ENCODE measurements at regions not wholly inside any gene's neighbourhood (a gene's known extent, or its start where the extent isn't known, plus 50 kb on each side); places are given as distances from the start of the nearest gene placed in this dataset.
"Not testable (repeated sequence)": the region's sequence is repeated elsewhere in the genome, so short reads cannot be mapped to it uniquely, and the experiment has no call there.

DNA sequence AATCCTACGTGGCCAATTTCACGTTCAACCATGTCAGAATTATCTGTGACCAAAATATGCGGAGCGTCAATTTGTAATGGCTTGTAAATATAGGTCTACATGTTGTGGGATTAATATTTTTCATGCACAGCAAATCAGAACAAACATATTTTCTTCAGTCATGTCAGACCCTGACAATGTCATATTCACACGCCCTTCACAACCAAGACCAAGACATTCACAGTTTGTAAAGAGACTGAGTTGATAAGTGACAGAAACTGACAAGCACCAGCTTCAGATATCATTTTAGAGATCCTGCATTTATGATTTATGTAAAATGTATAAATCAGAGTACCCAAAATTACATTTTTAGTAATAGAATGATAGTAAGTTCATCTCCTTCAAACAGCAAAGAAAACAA, 57.3 kb upstream of the NOVA1 start:
- H3K9me3 ChIP-seq (ENCODE audit: control insufficient read depth, insufficient read depth, low read depth, low read length): no peaks in the 10 kb centered on the region
- TF ChIP-seq POLR2AphosphoS5 (IDR thresholded peaks at IDR 0.05; ENCODE audit: low read depth, low read length) (no peak), TCF7L2 (IDR thresholded peaks at IDR 0.05; ENCODE audit: low read depth, low read length) (no peak), SIN3A (IDR thresholded peaks at IDR 0.05; ENCODE audit: borderline replicate concordance, insufficient read depth, low read depth, low read length) (no peak)
- TF ChIP-seq, protein P1, sequence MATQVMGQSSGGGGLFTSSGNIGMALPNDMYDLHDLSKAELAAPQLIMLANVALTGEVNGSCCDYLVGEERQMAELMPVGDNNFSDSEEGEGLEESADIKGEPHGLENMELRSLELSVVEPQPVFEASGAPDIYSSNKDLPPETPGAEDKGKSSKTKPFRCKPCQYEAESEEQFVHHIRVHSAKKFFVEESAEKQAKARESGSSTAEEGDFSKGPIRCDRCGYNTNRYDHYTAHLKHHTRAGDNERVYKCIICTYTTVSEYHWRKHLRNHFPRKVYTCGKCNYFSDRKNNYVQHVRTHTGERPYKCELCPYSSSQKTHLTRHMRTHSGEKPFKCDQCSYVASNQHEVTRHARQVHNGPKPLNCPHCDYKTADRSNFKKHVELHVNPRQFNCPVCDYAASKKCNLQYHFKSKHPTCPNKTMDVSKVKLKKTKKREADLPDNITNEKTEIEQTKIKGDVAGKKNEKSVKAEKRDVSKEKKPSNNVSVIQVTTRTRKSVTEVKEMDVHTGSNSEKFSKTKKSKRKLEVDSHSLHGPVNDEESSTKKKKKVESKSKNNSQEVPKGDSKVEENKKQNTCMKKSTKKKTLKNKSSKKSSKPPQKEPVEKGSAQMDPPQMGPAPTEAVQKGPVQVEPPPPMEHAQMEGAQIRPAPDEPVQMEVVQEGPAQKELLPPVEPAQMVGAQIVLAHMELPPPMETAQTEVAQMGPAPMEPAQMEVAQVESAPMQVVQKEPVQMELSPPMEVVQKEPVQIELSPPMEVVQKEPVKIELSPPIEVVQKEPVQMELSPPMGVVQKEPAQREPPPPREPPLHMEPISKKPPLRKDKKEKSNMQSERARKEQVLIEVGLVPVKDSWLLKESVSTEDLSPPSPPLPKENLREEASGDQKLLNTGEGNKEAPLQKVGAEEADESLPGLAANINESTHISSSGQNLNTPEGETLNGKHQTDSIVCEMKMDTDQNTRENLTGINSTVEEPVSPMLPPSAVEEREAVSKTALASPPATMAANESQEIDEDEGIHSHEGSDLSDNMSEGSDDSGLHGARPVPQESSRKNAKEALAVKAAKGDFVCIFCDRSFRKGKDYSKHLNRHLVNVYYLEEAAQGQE (IDR thresholded peaks at IDR 0.05; ENCODE audit: insufficient read depth in 1 of 2, low read depth in 2 of 2, low read length in 1 of 2): no peak
- TF ChIP-seq, protein P2, sequence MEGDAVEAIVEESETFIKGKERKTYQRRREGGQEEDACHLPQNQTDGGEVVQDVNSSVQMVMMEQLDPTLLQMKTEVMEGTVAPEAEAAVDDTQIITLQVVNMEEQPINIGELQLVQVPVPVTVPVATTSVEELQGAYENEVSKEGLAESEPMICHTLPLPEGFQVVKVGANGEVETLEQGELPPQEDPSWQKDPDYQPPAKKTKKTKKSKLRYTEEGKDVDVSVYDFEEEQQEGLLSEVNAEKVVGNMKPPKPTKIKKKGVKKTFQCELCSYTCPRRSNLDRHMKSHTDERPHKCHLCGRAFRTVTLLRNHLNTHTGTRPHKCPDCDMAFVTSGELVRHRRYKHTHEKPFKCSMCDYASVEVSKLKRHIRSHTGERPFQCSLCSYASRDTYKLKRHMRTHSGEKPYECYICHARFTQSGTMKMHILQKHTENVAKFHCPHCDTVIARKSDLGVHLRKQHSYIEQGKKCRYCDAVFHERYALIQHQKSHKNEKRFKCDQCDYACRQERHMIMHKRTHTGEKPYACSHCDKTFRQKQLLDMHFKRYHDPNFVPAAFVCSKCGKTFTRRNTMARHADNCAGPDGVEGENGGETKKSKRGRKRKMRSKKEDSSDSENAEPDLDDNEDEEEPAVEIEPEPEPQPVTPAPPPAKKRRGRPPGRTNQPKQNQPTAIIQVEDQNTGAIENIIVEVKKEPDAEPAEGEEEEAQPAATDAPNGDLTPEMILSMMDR (IDR thresholded peaks at IDR 0.05): no peak
- DNase-seq (ENCODE audit: low read depth, low spot score) (no peak), ATAC-seq (no peak)
- ChIA-PET CTCF (interaction anchor here (0.6 kb wide), 1 partner anchor 225 kb away, joined by 3 read pairs; no protein-coding TSS in a partner anchor), POLR2A (no interaction called here)
- no peaks in the 10 kb centered on the region for H3K27me3 ChIP-seq (ENCODE audit: control insufficient read depth, insufficient read depth, low read length)
- H3K4me1 ChIP-seq (ENCODE audit: control insufficient read depth, insufficient read depth, low read length): no peaks in the 10 kb centered on the region
- no peak overlapping the region for H3K4me3 ChIP-seq (ENCODE audit: low read depth in 2 of 2, low read length in 2 of 2)
- H3K27ac ChIP-seq (ENCODE audit: low read length): no peak overlapping the region
- no TSS peak for BruUV-seq (replicated peaks)
- in situ Hi-C loops (cut with HindIII; ENCODE audit: low pct_unique_long_range_greater_than_20kb, low sequenced_read_pairs) (no loop called here), intact Hi-C loops (cut with micrococcal nuclease; ENCODE audit: unreplicated experiment) (no loop called here)
- H3K36me3 ChIP-seq (ENCODE audit: control insufficient read depth, insufficient read depth, low read length): no peaks in the 10 kb centered on the region

DNA sequence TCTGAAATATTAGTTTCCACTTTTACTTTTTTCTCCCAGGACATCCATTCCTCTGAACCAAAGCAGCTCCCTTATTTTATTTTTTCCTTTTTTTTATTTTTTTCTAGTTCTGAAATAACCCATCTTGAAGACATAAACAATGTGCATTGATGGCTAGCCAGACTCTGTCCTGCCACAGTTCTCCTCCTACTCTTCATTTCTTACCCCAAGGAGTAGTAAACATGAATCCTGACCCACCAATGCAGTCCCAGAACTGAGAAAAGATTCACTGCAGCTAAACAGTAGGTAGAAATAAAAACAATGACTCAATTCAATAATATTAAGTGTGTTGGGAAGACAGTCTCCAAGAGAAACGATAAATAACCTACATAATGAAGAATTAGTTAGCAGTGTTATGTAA, 65.7 kb upstream of the NOVA1 start:
- ChIA-PET POLR2A (no interaction called here), CTCF (interaction anchor here (0.5 kb wide), 1 partner anchor 40 kb away, joined by 5 read pairs; no protein-coding TSS in a partner anchor)
- H3K4me3 ChIP-seq (ENCODE audit: low read depth in 2 of 2, low read length in 2 of 2): no peak overlapping the region
- no peak for TF ChIP-seq SIN3A (IDR thresholded peaks at IDR 0.05; ENCODE audit: borderline replicate concordance, insufficient read depth, low read depth, low read length)
- no peak for TF ChIP-seq POLR2AphosphoS5 (IDR thresholded peaks at IDR 0.05; ENCODE audit: low read depth, low read length)
- TF ChIP-seq, protein P1 (IDR thresholded peaks at IDR 0.05; ENCODE audit: insufficient read depth in 1 of 2, low read depth in 2 of 2, low read length in 1 of 2): no peak
- TF ChIP-seq, protein P2 (IDR thresholded peaks at IDR 0.05): no peak
- no peak for TF ChIP-seq TCF7L2 (IDR thresholded peaks at IDR 0.05; ENCODE audit: low read depth, low read length)
- no peak overlapping the region for H3K27ac ChIP-seq (ENCODE audit: low read length)
- H3K36me3 ChIP-seq (ENCODE audit: control insufficient read depth, insufficient read depth, low read length): no peaks in the 10 kb centered on the region
- H3K4me1 ChIP-seq (ENCODE audit: control insufficient read depth, insufficient read depth, low read length): no peaks in the 10 kb centered on the region
- H3K27me3 ChIP-seq (ENCODE audit: control insufficient read depth, insufficient read depth, low read length): no peaks in the 10 kb centered on the region
- ATAC-seq (no peak), DNase-seq (ENCODE audit: low read depth, low spot score) (no peak)
- in situ Hi-C loops (cut with HindIII; ENCODE audit: low pct_unique_long_range_greater_than_20kb, low sequenced_read_pairs) (no loop called here), intact Hi-C loops (cut with micrococcal nuclease; ENCODE audit: unreplicated experiment) (no loop called here)
- H3K9me3 ChIP-seq (ENCODE audit: control insufficient read depth, insufficient read depth, low read depth, low read length): no peaks in the 10 kb centered on the region
- BruUV-seq (replicated peaks): no TSS peak

DNA sequence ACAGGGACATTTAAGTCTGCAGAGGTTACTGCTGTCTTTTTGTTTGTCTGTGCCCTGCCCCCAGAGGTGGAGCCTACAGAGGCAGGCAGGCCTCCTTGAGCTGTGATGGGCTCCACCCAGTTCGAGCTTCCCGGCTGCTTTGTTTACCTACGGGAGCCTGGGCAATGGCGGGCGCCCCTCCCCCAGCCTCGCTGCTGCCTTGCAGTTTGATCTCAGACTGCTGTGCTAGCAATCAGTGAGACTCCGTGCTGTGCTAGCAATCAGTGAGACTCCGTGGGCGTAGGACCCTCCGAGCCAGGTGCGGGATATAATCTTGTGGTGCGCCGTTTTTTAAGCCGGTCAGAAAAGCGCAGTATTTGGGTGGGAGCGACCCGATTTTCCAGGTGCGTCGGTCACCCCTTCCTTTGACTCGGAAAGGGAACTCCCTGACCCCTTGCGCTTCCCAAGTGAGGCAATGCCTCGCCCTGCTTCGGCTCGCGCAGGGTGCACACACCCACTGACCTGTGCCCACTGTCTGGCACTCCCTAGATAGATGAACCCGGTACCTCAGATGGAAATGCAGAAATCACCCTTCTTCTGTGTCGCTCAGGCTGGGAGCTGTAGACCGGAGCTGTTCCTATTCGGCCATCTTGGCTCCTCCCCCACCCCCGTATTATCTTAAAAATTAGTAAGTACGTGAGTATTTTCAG, 81.0 kb upstream of the NOVA1 start:
- H3K4me3 ChIP-seq (ENCODE audit: low read depth in 2 of 2, low read length in 2 of 2); ATAC-seq; POLR2A ChIA-PET; BruUV-seq (replicated peaks); H3K27me3 ChIP-seq (ENCODE audit: control insufficient read depth, insufficient read depth, low read length); H3K4me1 ChIP-seq (ENCODE audit: control insufficient read depth, insufficient read depth, low read length); intact Hi-C loops (cut with micrococcal nuclease; ENCODE audit: unreplicated experiment); in situ Hi-C loops (cut with HindIII; ENCODE audit: low pct_unique_long_range_greater_than_20kb, low sequenced_read_pairs); CTCF ChIA-PET; H3K9me3 ChIP-seq (ENCODE audit: control insufficient read depth, insufficient read depth, low read depth, low read length); H3K27ac ChIP-seq (ENCODE audit: low read length); H3K36me3 ChIP-seq (ENCODE audit: control insufficient read depth, insufficient read depth, low read length); DNase-seq (ENCODE audit: low read depth, low spot score): not testable (repeated sequence)
